H9 (cell line): ENCODE measurements at regions not wholly inside any gene's neighbourhood (a gene's known extent, or its start where the extent isn't known, plus 50 kb on each side); places are given as distances from the start of the nearest gene placed in this dataset.

Experiments
- DNase-seq: peaks from one replicate; pipeline ENCODE4 v3.0.0-alpha.2; 2017
- H2AFZ ChIP-seq: one replicate; pipeline ENCODE4 v1.6.1; 2013; ENCODE audit warnings: mild to moderate bottlenecking, low read length, control low read depth, moderate library complexity
- H2AK5ac ChIP-seq: 2 replicates; pipeline ENCODE4 v1.6.1; 2013; ENCODE audit warnings: low read length, control low read depth, mixed read lengths; ENCODE audit not compliant: insufficient read length
- H2BK120ac ChIP-seq: one replicate; pipeline ENCODE4 v1.6.1; 2013; ENCODE audit warnings: low read depth, mild to moderate bottlenecking, low read length, control low read depth, inconsistent platforms; ENCODE audit not compliant: poor library complexity, severe bottlenecking
- H2BK12ac ChIP-seq: 2 replicates; pipeline ENCODE4 v1.6.1; 2013; ENCODE audit warnings: low read length, control low read depth, mixed read lengths, low read depth; ENCODE audit not compliant: insufficient read length
- H2BK15ac ChIP-seq: 2 replicates; pipeline ENCODE4 v1.6.1; 2013; ENCODE audit warnings: low read depth, low read length, control low read depth
- H2BK20ac ChIP-seq: one replicate; pipeline ENCODE4 v1.6.1; 2013; ENCODE audit warnings: low read depth, mild to moderate bottlenecking, low read length, control low read depth, inconsistent platforms; ENCODE audit not compliant: poor library complexity, severe bottlenecking
- H2BK5ac ChIP-seq: 2 replicates; pipeline ENCODE4 v1.6.1; 2013; ENCODE audit warnings: low read length, control low read depth, mixed read lengths; ENCODE audit not compliant: insufficient read length
- H3K14ac ChIP-seq: 2 replicates; pipeline ENCODE4 v1.6.1; 2013; ENCODE audit warnings: low read length, control low read depth; ENCODE audit not compliant: insufficient read depth
- H3K18ac ChIP-seq: 2 replicates; pipeline ENCODE4 v1.6.1; 2013; ENCODE audit warnings: low read depth, mild to moderate bottlenecking, mixed read lengths, low read length, control low read depth; ENCODE audit not compliant: insufficient read length
- H3K23ac ChIP-seq: 2 replicates; pipeline ENCODE4 v1.6.1; 2013; ENCODE audit warnings: low read length, control low read depth, mixed read lengths, low read depth; ENCODE audit not compliant: insufficient read length
- H3K23me2 ChIP-seq: 2 replicates; pipeline ENCODE4 v1.6.1; 2013; ENCODE audit warnings: low read depth, mild to moderate bottlenecking, mixed read lengths, low read length, control low read depth; ENCODE audit not compliant: insufficient read length, poor library complexity, severe bottlenecking
- H3K27ac ChIP-seq: 2 replicates; pipeline ENCODE4 v1.5.1; 2013; ENCODE audit warnings: low read length, control low read depth, mixed read lengths, low read depth; ENCODE audit not compliant: insufficient read length
- H3K27me3 ChIP-seq: 2 replicates; pipeline ENCODE4 v1.6.1; 2013; ENCODE audit warnings: low read length, control low read depth, inconsistent platforms; ENCODE audit not compliant: insufficient read depth
- H3K4ac ChIP-seq: 2 replicates; pipeline ENCODE4 v1.6.1; 2013; ENCODE audit warnings: low read depth, mild to moderate bottlenecking, control low read depth, inconsistent platforms, low read length, moderate library complexity
- H3K4me1 ChIP-seq: 2 replicates; pipeline ENCODE4 v1.6.1; 2013; ENCODE audit warnings: low read length, control low read depth, inconsistent platforms; ENCODE audit not compliant: insufficient read depth
- H3K4me2 ChIP-seq: 2 replicates; pipeline ENCODE4 v1.6.1; 2013; ENCODE audit warnings: low read length, control low read depth, mixed read lengths; ENCODE audit not compliant: insufficient read length, insufficient read depth
- H3K56ac ChIP-seq: 2 replicates; pipeline ENCODE4 v1.6.1; 2013; ENCODE audit warnings: low read depth, mild to moderate bottlenecking, mixed read lengths, low read length, control low read depth; ENCODE audit not compliant: insufficient read length
- H3K79me1 ChIP-seq: 2 replicates; pipeline ENCODE4 v1.6.1; 2013; ENCODE audit warnings: low read depth, mild to moderate bottlenecking, moderate library complexity, low read length, control low read depth, inconsistent platforms; ENCODE audit not compliant: insufficient read depth, poor library complexity, severe bottlenecking
- H3K79me2 ChIP-seq: 2 replicates; pipeline ENCODE4 v1.6.1; 2013; ENCODE audit warnings: low read length, control low read depth, inconsistent platforms; ENCODE audit not compliant: insufficient read depth
- H3K9ac ChIP-seq: 2 replicates; pipeline ENCODE4 v1.6.1; 2013; ENCODE audit warnings: low read length, control low read depth, mixed read lengths; ENCODE audit not compliant: insufficient read length; ENCODE audit errors: extremely low read depth
- H3K9me3 ChIP-seq: one replicate; pipeline ENCODE4 v1.6.1; 2013; ENCODE audit warnings: low read depth, low read length, inconsistent platforms; ENCODE audit not compliant: control insufficient read depth
- H3T11ph ChIP-seq: one replicate; pipeline ENCODE4 v1.6.1; 2013; ENCODE audit warnings: mild to moderate bottlenecking, low read length, control low read depth, inconsistent platforms
- H4K20me1 ChIP-seq: one replicate; pipeline ENCODE4 v1.6.1; 2013; ENCODE audit not compliant: control insufficient read depth, insufficient read length, insufficient read depth
- H4K5ac ChIP-seq: 2 replicates; pipeline ENCODE4 v1.6.1; 2013; ENCODE audit warnings: low read depth, mild to moderate bottlenecking, mixed read lengths, low read length, control low read depth; ENCODE audit not compliant: insufficient read length
- H4K8ac ChIP-seq: replicated peaks from 2 replicates; pipeline ENCODE4 v1.6.1; 2013; ENCODE audit warnings: low read length, control low read depth, mixed read lengths, low read depth; ENCODE audit not compliant: insufficient read length
- H4K91ac ChIP-seq: 2 replicates; pipeline ENCODE4 v1.6.1; 2013; ENCODE audit warnings: low read depth, mild to moderate bottlenecking, moderate library complexity, mixed read lengths, low read length, control low read depth; ENCODE audit not compliant: insufficient read length
- H3K27ac Mint-ChIP-seq, 3 experiments: 2 replicates in 2 of 3; 3 replicates in 1 of 3; pipeline ENCODE4 v1.8.0; 2020 to 2021; ENCODE audit warnings: mixed read lengths in 3 of 3, mild to moderate bottlenecking in 1 of 3, moderate library complexity in 1 of 3
- H3K27me3 Mint-ChIP-seq: 2 replicates; pipeline ENCODE4 v1.8.0; 2021; ENCODE audit warnings: low read depth, mild to moderate bottlenecking, moderate library complexity, mixed read lengths
- H3K36me3 Mint-ChIP-seq, 3 experiments: 2 replicates in 2 of 3; 3 replicates in 1 of 3; pipeline ENCODE4 v1.8.0; 2020 to 2021; ENCODE audit warnings: low read depth in 3 of 3, mixed read lengths in 3 of 3; ENCODE audit not compliant: insufficient read depth in 1 of 3
- H3K4me1 Mint-ChIP-seq, 2 experiments: 2 replicates each; pipeline ENCODE4 v1.8.0; 2020; ENCODE audit warnings: mixed read lengths in 2 of 2
- H3K4me3 Mint-ChIP-seq, 2 experiments: 2 replicates in 1 of 2; 3 replicates in 1 of 2; pipeline ENCODE4 v1.8.0; 2020 to 2021; ENCODE audit warnings: mild to moderate bottlenecking in 2 of 2, mixed read lengths in 2 of 2, moderate library complexity in 1 of 2
- H3K9me3 Mint-ChIP-seq, 2 experiments: 2 replicates in 1 of 2; 3 replicates in 1 of 2; pipeline ENCODE4 v1.8.0; 2020; ENCODE audit warnings: mild to moderate bottlenecking in 2 of 2, mixed read lengths in 2 of 2, moderate library complexity in 1 of 2
- WGBS: extraction: QIAGEN DNeasy Blood & Tissue Kit; methylation state at CpG from one replicate; pipeline ENCODE4 v1.1.7; 2013; ENCODE audit warnings: missing lambda C conversion rate, low lambda C conversion rate, mixed read lengths; ENCODE audit not compliant: insufficient read length; ENCODE audit errors: extremely low coverage; 5-methylcytosine and 5-hydroxymethylcytosine counted together
- TF ChIP-seq, protein P1 (sequence below): fragments of 200-600 bp; sonication (generic); conservative IDR thresholded peaks from 3 replicates; pipeline ENCODE4 v1.8.0; 2021; ENCODE audit warnings: antibody characterized with exemption, mild to moderate bottlenecking

DNA sequence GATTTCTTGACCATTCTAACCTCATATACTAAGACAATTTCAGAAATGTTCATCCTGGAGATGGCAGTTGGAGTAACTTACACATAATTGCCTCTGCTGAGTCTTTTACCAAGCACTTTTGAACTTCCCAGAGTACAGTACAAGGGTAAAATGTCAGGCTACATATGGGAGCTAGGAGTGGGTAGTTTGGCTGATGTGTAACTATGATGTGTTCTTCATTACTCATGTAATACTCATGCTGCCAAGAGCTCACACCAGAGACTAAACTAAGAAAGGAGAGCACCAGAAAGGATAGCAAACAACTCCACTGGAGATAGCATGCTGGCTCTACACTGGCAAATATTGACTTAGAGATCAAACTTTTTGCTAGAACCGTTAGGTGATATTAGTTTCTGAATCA is 194.0 kb downstream of the PDGFRA start:
- Mint-ChIP-seq H3K9me3 (peaks cover 6 to 15% of the 10 kb centered on the region in 2 experiments; a peak in 3 of 5 replicates), H3K36me3 (peaks cover 0 to 10% (median 0%) of the 10 kb centered on the region in 3 experiments; a peak in 2 of 7 replicates), H3K4me3 (no peak overlapping the region), H3K27me3 (no peaks in the 10 kb centered on the region), H3K27ac (no peak overlapping the region), H3K4me1 (peaks cover 7 to 9% of the 10 kb centered on the region in 2 experiments)
- no peak for DNase-seq
- H3K23me2 ChIP-seq, result no peaks in the 10 kb centered on the region
- no peak overlapping the region for H2BK15ac ChIP-seq
- no peak overlapping the region for H2AK5ac ChIP-seq
- H3K79me2 ChIP-seq, result no peaks in the 10 kb centered on the region
- no peak overlapping the region for H3K23ac ChIP-seq
- no peak overlapping the region for H3K4me2 ChIP-seq
- no peak overlapping the region for H2BK5ac ChIP-seq
- H2BK120ac ChIP-seq, result no peak overlapping the region
- no peaks in the 10 kb centered on the region for H3K4me1 ChIP-seq
- no peak overlapping the region for H3T11ph ChIP-seq
- H4K20me1 ChIP-seq, result no peaks in the 10 kb centered on the region
- no peak overlapping the region for H2BK20ac ChIP-seq
- H4K8ac ChIP-seq, result no peak overlapping the region
- H3K18ac ChIP-seq, result no peak overlapping the region
- H3K27ac ChIP-seq, result no peak overlapping the region
- TF ChIP-seq, protein P1, sequence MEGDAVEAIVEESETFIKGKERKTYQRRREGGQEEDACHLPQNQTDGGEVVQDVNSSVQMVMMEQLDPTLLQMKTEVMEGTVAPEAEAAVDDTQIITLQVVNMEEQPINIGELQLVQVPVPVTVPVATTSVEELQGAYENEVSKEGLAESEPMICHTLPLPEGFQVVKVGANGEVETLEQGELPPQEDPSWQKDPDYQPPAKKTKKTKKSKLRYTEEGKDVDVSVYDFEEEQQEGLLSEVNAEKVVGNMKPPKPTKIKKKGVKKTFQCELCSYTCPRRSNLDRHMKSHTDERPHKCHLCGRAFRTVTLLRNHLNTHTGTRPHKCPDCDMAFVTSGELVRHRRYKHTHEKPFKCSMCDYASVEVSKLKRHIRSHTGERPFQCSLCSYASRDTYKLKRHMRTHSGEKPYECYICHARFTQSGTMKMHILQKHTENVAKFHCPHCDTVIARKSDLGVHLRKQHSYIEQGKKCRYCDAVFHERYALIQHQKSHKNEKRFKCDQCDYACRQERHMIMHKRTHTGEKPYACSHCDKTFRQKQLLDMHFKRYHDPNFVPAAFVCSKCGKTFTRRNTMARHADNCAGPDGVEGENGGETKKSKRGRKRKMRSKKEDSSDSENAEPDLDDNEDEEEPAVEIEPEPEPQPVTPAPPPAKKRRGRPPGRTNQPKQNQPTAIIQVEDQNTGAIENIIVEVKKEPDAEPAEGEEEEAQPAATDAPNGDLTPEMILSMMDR, result no peak
- H3K9ac ChIP-seq, result no peak overlapping the region
- H3K79me1 ChIP-seq, result no peaks in the 10 kb centered on the region
- H3K27me3 ChIP-seq, result no peaks in the 10 kb centered on the region
- no peak overlapping the region for H3K4ac ChIP-seq
- H3K56ac ChIP-seq, result no peak overlapping the region
- H3K14ac ChIP-seq, result no peak overlapping the region
- H2AFZ ChIP-seq, result no peak overlapping the region
- H3K9me3 ChIP-seq, result no peaks in the 10 kb centered on the region
- no CpG with 5 or more reads among the region's 1 CpG for WGBS
- no peak overlapping the region for H4K91ac ChIP-seq
- no peak overlapping the region for H4K5ac ChIP-seq
- H2BK12ac ChIP-seq, result no peak overlapping the region
